NOMO-1 (cell line): ENCODE measurements at regions not wholly inside any gene's neighbourhood (a gene's known extent, or its start where the extent isn't known, plus 50 kb on each side); places are given as distances from the start of the nearest gene placed in this dataset.

Experiments used
- DNase-seq, 2 experiments: peaks; one replicate each; lab custom pipeline; 2025; ENCODE audit not compliant: unreplicated experiment in 2 of 2; lab: John Stamatoyannopoulos, UW

- no peak for DNase-seq
Observed at GRCh38 chr14:101064121-101064661, 160.7 kb upstream of the RTL1 start.

GRCh38 chr14:101064718-101065117 is 161.2 kb upstream of the RTL1 start:
- DNase-seq: no peak

GRCh38 chr14:101065246-101065645 is 161.7 kb upstream of the RTL1 start:
- no peak for DNase-seq

GRCh38 chr14:101065696-101066694 is 162.5 kb upstream of the RTL1 start:
- no peak for DNase-seq

GRCh38 chr14:101066826-101067510 is 163.4 kb upstream of the RTL1 start:
- no peak for DNase-seq

GRCh38 chr14:101068313-101069227 is 165.0 kb upstream of the RTL1 start:
- no peak for DNase-seq

GRCh38 chr14:101069228-101069549 is 165.7 kb upstream of the RTL1 start:
- no peak for DNase-seq

- DNase-seq: no peak
Observed at GRCh38 chr14:101069666-101070362, 166.3 kb upstream of the RTL1 start.

- DNase-seq: no peak
Observed at GRCh38 chr14:101070540-101071492, 167.3 kb upstream of the RTL1 start.

- no peak for DNase-seq
Observed at GRCh38 chr14:101071493-101071906, 168.0 kb upstream of the RTL1 start.

- DNase-seq: no peak
Observed at GRCh38 chr14:101072070-101072469, 168.5 kb upstream of the RTL1 start.

- no peak for DNase-seq
Observed at GRCh38 chr14:101072531-101072930, 169.0 kb upstream of the RTL1 start.

- DNase-seq: peak; percentile 48 to 55
Observed at GRCh38 chr14:101072945-101073597, 169.5 kb upstream of the RTL1 start.

GRCh38 chr14:101073598-101073965 is 170.1 kb upstream of the RTL1 start:
- DNase-seq: no peak

GRCh38 chr14:101074196-101075024 is 170.9 kb upstream of the RTL1 start:
- no peak for DNase-seq

GRCh38 chr14:101075025-101075800 is 171.7 kb upstream of the RTL1 start:
- DNase-seq: no peak
